ENCODE measurements at regions not wholly inside any gene's neighbourhood (a gene's known extent, or its start where the extent isn't known, plus 50 kb on each side); places are given as distances from the start of the nearest gene placed in this dataset.
"Not testable (repeated sequence)": the region's sequence is repeated elsewhere in the genome, so short reads cannot be mapped to it uniquely, and the experiment has no call there.

DNA sequence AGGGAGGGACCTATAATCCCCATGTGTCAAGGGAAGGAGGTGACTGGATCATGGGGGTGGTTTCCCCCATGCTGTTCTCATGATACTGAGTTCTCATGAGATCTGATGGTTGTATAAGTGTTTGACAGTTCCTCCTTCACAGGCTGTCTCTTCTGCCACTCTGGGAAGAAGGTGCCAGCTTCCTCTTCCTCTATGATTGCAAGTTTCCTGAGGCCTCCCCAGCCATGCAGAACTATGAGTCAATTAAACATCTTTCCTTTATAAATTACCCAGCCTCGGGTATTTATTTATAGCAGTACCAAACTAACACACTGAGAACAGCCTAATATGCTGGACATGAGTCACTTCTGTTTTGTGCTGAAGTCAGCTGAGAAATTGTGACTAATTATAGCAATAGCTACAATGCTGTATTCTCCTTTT lies 656.9 kb upstream of the CPEB2 start:
- Histone ChIP-seq H3K9me3 (no peaks in the 10 kb centered on the region), H3K27me3 (no peaks in the 10 kb centered on the region), H3K27ac (no peak overlapping the region), H3K36me3 (no peaks in the 10 kb centered on the region), H3K4me3 (no peak overlapping the region), H3K4me1 (peaks cover 0 to 24% (median 0%) of the 10 kb centered on the region in 4 donors)
- no peak for DNase-seq
- TF ChIP-seq CTCF (IDR thresholded peaks at IDR 0.05) = no peak
- intact Hi-C loops (cut with DNase I; ENCODE audit: low total_unique reads) = no loop called here

DNA sequence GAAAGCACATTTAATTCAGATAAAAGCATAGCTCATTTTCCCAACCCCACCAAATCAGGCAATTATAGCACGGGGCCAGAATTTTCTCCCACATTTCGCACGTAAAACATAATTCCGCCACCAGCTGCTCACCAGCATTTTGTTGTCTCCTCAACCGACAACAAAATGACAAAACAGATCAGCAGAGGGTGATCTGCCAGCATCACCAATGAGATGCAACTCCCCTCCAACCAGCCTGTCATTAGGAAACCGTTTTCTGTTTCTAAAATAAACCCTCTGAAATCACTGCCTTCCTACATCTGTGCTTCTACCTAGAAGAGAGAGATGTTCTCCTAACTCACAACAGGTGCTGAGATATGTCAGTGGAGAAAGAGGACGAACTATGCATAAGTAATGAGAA lies 654.8 kb upstream of the CPEB2 start:
- Histone ChIP-seq H3K9me3 (no peaks in the 10 kb centered on the region), H3K36me3 (no peaks in the 10 kb centered on the region), H3K27ac (no peak overlapping the region), H3K27me3 (no peaks in the 10 kb centered on the region), H3K4me3 (no peak overlapping the region), H3K4me1 (peaks cover 0 to 24% (median 0%) of the 10 kb centered on the region in 4 donors)
- no peak for TF ChIP-seq CTCF (IDR thresholded peaks at IDR 0.05)
- intact Hi-C loops (cut with DNase I; ENCODE audit: low total_unique reads) = no loop called here
- no peak for DNase-seq

DNA sequence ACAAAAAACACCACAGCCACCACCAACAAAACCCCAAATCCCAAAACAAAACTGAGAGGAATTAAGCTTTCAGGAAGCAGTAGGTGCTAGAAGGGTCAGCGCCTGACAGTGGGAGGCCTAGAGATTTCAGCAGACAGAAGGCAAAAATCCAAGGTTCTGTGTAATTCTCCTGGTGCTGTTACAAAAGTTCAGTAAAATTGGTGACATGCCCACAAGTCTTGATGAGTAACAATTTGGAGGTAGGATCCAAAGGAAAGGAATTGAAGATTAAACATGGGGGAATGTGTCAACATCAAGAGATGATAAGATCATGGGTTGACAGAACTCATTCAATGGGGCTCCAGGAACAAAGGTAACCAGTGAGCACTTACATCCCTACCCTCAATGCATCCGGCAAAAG lies 653.8 kb upstream of the CPEB2 start:
- Histone ChIP-seq H3K36me3 (no peaks in the 10 kb centered on the region), H3K27me3 (no peaks in the 10 kb centered on the region), H3K9me3 (no peaks in the 10 kb centered on the region), H3K27ac (no peak overlapping the region), H3K4me3 (no peak overlapping the region), H3K4me1 (peaks cover 0 to 24% (median 0%) of the 10 kb centered on the region in 4 donors)
- intact Hi-C loops (cut with DNase I; ENCODE audit: low total_unique reads) = no loop called here
- TF ChIP-seq CTCF (IDR thresholded peaks at IDR 0.05) = no peak
- no peak for DNase-seq

GRCh38 chr4:14358544-14359160 lies 643.6 kb upstream of the CPEB2 start:
- DNase-seq = not testable (repeated sequence)

DNA sequence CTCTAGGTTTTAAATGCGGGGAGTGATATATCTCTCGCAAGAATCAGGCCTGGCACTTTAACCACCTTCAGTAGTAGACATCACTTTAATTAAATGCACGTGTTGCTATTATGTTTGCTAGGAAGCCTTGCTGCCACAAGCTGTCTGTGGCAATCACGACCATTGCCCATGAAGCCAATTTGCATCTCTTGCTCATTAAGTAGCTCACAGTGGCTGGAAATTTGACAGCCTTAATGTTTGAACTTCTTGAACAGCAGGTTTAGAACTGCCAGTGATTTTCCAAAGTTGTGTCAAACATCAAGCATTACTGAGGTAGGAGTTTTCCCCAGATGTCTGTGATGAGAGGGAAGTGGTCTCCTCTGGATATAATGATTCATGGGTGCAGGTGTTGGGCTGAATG lies 642.3 kb upstream of the CPEB2 start:
- H3K36me3 ChIP-seq = no peaks in the 10 kb centered on the region
- no peaks in the 10 kb centered on the region for H3K9me3 ChIP-seq
- DNase-seq = no peak
- TF ChIP-seq CTCF (IDR thresholded peaks at IDR 0.05) = no peak
- H3K4me3 ChIP-seq = no peak overlapping the region
- H3K27me3 ChIP-seq = no peaks in the 10 kb centered on the region
- no peak overlapping the region for H3K27ac ChIP-seq
- intact Hi-C loops (cut with DNase I; ENCODE audit: low total_unique reads) = no loop called here
- no peaks in the 10 kb centered on the region for H3K4me1 ChIP-seq

More at GRCh38 chr4:14358544-14359160, 643.6 kb upstream of the CPEB2 start:
- intact Hi-C loops (cut with DNase I; ENCODE audit: low total_unique reads); H3K27ac ChIP-seq; H3K4me3 ChIP-seq; H3K27me3 ChIP-seq; H3K4me1 ChIP-seq; H3K9me3 ChIP-seq; H3K36me3 ChIP-seq: not testable (repeated sequence)

- intact Hi-C loops (cut with DNase I; ENCODE audit: low total_unique reads) = no loop called here
- H3K9me3 ChIP-seq = no peaks in the 10 kb centered on the region
Observed at GRCh38 chr4:14361084-14361483, 641.2 kb upstream of the CPEB2 start.

More at GRCh38 chr4:14361084-14361483, 641.2 kb upstream of the CPEB2 start:
- H3K36me3 ChIP-seq = no peaks in the 10 kb centered on the region
- no peak overlapping the region for H3K27ac ChIP-seq
- no peak overlapping the region for H3K4me3 ChIP-seq
- TF ChIP-seq CTCF (IDR thresholded peaks at IDR 0.05) = no peak
- DNase-seq = no peak
- no peaks in the 10 kb centered on the region for H3K4me1 ChIP-seq
- no peaks in the 10 kb centered on the region for H3K27me3 ChIP-seq

Data from tibial artery (tissue), 4 donors.